NOMO-1 (cell line): ENCODE measurements at regions not wholly inside any gene's neighbourhood (a gene's known extent, or its start where the extent isn't known, plus 50 kb on each side); places are given as distances from the start of the nearest gene placed in this dataset.

ENCODE experiments used
- DNase-seq, 2 experiments: peaks; one replicate each; lab custom pipeline; 2025; ENCODE audit not compliant: unreplicated experiment in 2 of 2; lab: John Stamatoyannopoulos, UW

GRCh38 chr13:105957769-105958438 is 577.6 kb downstream of the EFNB2 start:
- DNase-seq: no peak

- DNase-seq: no peak
These were observed 578.5 kb downstream of the EFNB2 start for GRCh38 chr13:105956921-105957320.

- DNase-seq: no peak
These were observed 582.5 kb downstream of the EFNB2 start for GRCh38 chr13:105952973-105953290.

GRCh38 chr13:105952233-105952972 is 583.1 kb downstream of the EFNB2 start:
- DNase-seq: peak; percentile 49 to 79

- DNase-seq: no peak
These were observed 587.3 kb downstream of the EFNB2 start for GRCh38 chr13:105948143-105948542.

- DNase-seq: no peak
These were observed 594.6 kb downstream of the EFNB2 start for GRCh38 chr13:105940882-105941281.

- no peak for DNase-seq
These were observed 598.0 kb downstream of the EFNB2 start for GRCh38 chr13:105937451-105937850.

GRCh38 chr13:105936816-105937215 is 598.6 kb downstream of the EFNB2 start:
- no peak for DNase-seq

GRCh38 chr13:105929505-105929904 is 606.0 kb downstream of the EFNB2 start:
- DNase-seq: no peak

- no peak for DNase-seq
These were observed 606.6 kb downstream of the EFNB2 start for GRCh38 chr13:105928901-105929300.

- no peak for DNase-seq
These were observed 607.4 kb downstream of the EFNB2 start for GRCh38 chr13:105928048-105928447.

GRCh38 chr13:105925496-105925895 is 610.0 kb downstream of the EFNB2 start:
- DNase-seq: peak in 1 of 2 experiments; percentile 20

GRCh38 chr13:105921711-105922110 is 613.8 kb downstream of the EFNB2 start:
- no peak for DNase-seq

- peak; percentile 56 to 84 for DNase-seq
These were observed 615.1 kb downstream of the EFNB2 start for GRCh38 chr13:105920370-105920769.

- DNase-seq: no peak
These were observed 616.4 kb downstream of the EFNB2 start for GRCh38 chr13:105918842-105919741.

- no peak for DNase-seq
These were observed 620.2 kb downstream of the EFNB2 start for GRCh38 chr13:105915146-105915850.

GRCh38 chr13:105914291-105915036 is 621.0 kb downstream of the EFNB2 start:
- peak; percentile 23 to 25 for DNase-seq

- DNase-seq: peak in 1 of 2 experiments; percentile 58
These were observed 626.9 kb downstream of the EFNB2 start for GRCh38 chr13:105908586-105908985.

- DNase-seq: no peak
These were observed 628.0 kb downstream of the EFNB2 start for GRCh38 chr13:105907319-105908019.
